GM12878 (cell line): ENCODE measurements at regions not wholly inside any gene's neighbourhood (a gene's known extent, or its start where the extent isn't known, plus 50 kb on each side); places are given as distances from the start of the nearest gene placed in this dataset.

Source experiments
- ATAC-seq: fragments of 200-7000 bp; cut with Tn5 transposase; 3 replicates; pipeline ENCODE4 v1.9.1; 2020; ENCODE audit warnings: mild to moderate bottlenecking, moderate library complexity
- BruUV-seq: library from RNA; stranded (reverse); fragments of 400-500 nt; replicated peaks from 2 replicates; lab custom pipeline; 2021; lab: Mats Ljungman, UMichigan
- CTCF ChIA-PET: fragments of 300-600 bp; sonication (Branson Sonifier 250); formaldehyde crosslinking; extraction: SDS; loops from one replicate; lab custom pipeline; 2021; ENCODE audit warnings: inconsistent platforms; lab: Yijun Ruan, JAX
- POLR2A ChIA-PET: fragments of 350-600 bp; formaldehyde crosslinking; extraction: SDS; loops from one replicate; lab custom pipeline; 2021; ENCODE audit warnings: inconsistent platforms; lab: Charles Lee
- RAD21 ChIA-PET: fragments of 300-600 bp; sonication (Branson Sonifier 250); formaldehyde crosslinking; loops from one replicate; lab custom pipeline; 2023; ENCODE audit warnings: antibody characterized with exemption; ENCODE audit not compliant: unreplicated experiment; lab: Charles Lee
- SMC1A ChIA-PET: fragments of 300-600 bp; sonication (Branson Sonifier 250); formaldehyde crosslinking; loops from one replicate; lab custom pipeline; 2023; ENCODE audit not compliant: unreplicated experiment, uncharacterized antibody; lab: Charles Lee
- DNase-seq: peaks from one replicate; pipeline ENCODE4 v3.0.0-alpha.2; 2011; ENCODE audit warnings: low read depth, low spot score
- FAIRE-seq: peaks from 3 replicates; lab custom pipeline; 2011; peaks lifted over from hg19 to GRCh38; lab: Jason Lieb, UNC
- H2AFZ ChIP-seq: 2 replicates; pipeline ENCODE4 v1.6.0; 2011; ENCODE audit warnings: low read depth, low read length, control low read depth; ENCODE audit not compliant: control insufficient read depth
- H3K27ac ChIP-seq: 2 replicates; pipeline ENCODE4 v1.5.1; 2011; ENCODE audit warnings: control low read depth; ENCODE audit not compliant: control insufficient read depth, insufficient read depth
- H3K27me3 ChIP-seq, 2 experiments: replicated peaks in 1 of 2; 2 replicates each; pipeline versions ENCODE4 v1.6.0 to v1.6.1; 2011; ENCODE audit warnings: low read length in 1 of 2; ENCODE audit not compliant: control insufficient read depth in 2 of 2, insufficient read depth in 2 of 2
- H3K36me3 ChIP-seq, 2 experiments: 2 replicates each; pipeline ENCODE4 v1.5.1; 2011; ENCODE audit warnings: low read length in 1 of 2; ENCODE audit not compliant: control insufficient read depth in 2 of 2, insufficient read depth in 2 of 2
- H3K4me1 ChIP-seq: 2 replicates; pipeline ENCODE4 v1.6.1; 2011; ENCODE audit warnings: mild to moderate bottlenecking, low read length, moderate library complexity, mixed read lengths; ENCODE audit not compliant: control insufficient read depth, insufficient read depth
- H3K4me2 ChIP-seq: 2 replicates; pipeline ENCODE4 v1.6.0; 2011; ENCODE audit warnings: control low read depth; ENCODE audit not compliant: control insufficient read depth, insufficient read depth
- H3K4me3 ChIP-seq: fragments of 200-600 bp; sonication (generic); 2 replicates; pipeline ENCODE4 v1.5.1; 2016
- H3K79me2 ChIP-seq: 2 replicates; pipeline ENCODE4 v1.6.0; 2011; ENCODE audit warnings: low read length; ENCODE audit not compliant: control insufficient read depth, insufficient read depth
- H3K9ac ChIP-seq: 2 replicates; pipeline ENCODE4 v1.8.0; 2011; ENCODE audit warnings: low read length, control low read depth, mixed read lengths; ENCODE audit not compliant: control insufficient read depth, insufficient read depth
- H3K9me3 ChIP-seq: replicated peaks from 3 replicates; pipeline ENCODE4 v1.5.1; 2011; ENCODE audit warnings: mild to moderate bottlenecking, low read length; ENCODE audit not compliant: control insufficient read depth, insufficient read depth
- H4K20me1 ChIP-seq: 2 replicates; pipeline ENCODE4 v1.6.0; 2011; ENCODE audit not compliant: control insufficient read depth, insufficient read depth
- BACH1 ChIP-seq: fragments of 450-650 bp; IDR thresholded peaks from 2 replicates; pipeline ENCODE4 v1.6.1; 2017; ENCODE audit warnings: mild to moderate bottlenecking, borderline replicate concordance
- BCLAF1 ChIP-seq: fragments of 450-650 bp; IDR thresholded peaks from 2 replicates; pipeline ENCODE4 v1.6.1; 2017; ENCODE audit warnings: antibody characterized with exemption, mild to moderate bottlenecking, moderate library complexity
- EP300 ChIP-seq, 2 experiments: fragments of 150-350 bp in 1 of 2; IDR thresholded peaks; 2 replicates each; pipeline ENCODE4 v1.6.1; 2011 to 2012; ENCODE audit warnings: low read depth in 2 of 2, low read length in 2 of 2, borderline replicate concordance in 1 of 2, improper control_type of control experiment in 1 of 2, inconsistent platforms in 1 of 2; ENCODE audit not compliant: control insufficient read depth in 1 of 2
- ETV6 ChIP-seq, 2 experiments: fragments of 450-650 bp in 1 of 2; IDR thresholded peaks in 1 of 2; conservative IDR thresholded peaks in 1 of 2; 2 replicates each; pipeline ENCODE4 v1.6.1; 2014; ENCODE audit warnings: antibody characterized with exemption in 1 of 2, borderline replicate concordance in 1 of 2, low read depth in 1 of 2, mild to moderate bottlenecking in 1 of 2, moderate library complexity in 1 of 2
- FOS ChIP-seq: IDR thresholded peaks from 3 replicates; pipeline ENCODE4 v1.6.1; 2011; ENCODE audit warnings: borderline replicate concordance; ENCODE audit not compliant: insufficient read length; ENCODE audit errors: extremely low read depth
- HCFC1 ChIP-seq: fragments of 150-350 bp; IDR thresholded peaks from 2 replicates; pipeline ENCODE4 v1.6.1; 2014; ENCODE audit warnings: low read length
- IRF5 ChIP-seq: fragments of 450-650 bp; IDR thresholded peaks from 2 replicates; pipeline ENCODE4 v1.6.1; 2017; ENCODE audit warnings: borderline replicate concordance
- MAX ChIP-seq: IDR thresholded peaks from 2 replicates; pipeline ENCODE4 v1.6.1; 2012; ENCODE audit warnings: low read depth, low read length, improper control_type of control experiment
- NFIC ChIP-seq: IDR thresholded peaks from 2 replicates; pipeline ENCODE4 v1.6.1; 2012; ENCODE audit warnings: low read depth, mild to moderate bottlenecking, inconsistent platforms, low read length, moderate library complexity
- NFYB ChIP-seq: IDR thresholded peaks from 2 replicates; pipeline ENCODE4 v1.6.1; 2011; ENCODE audit warnings: low read depth, mild to moderate bottlenecking, low read length, improper control_type of control experiment, moderate library complexity; ENCODE audit not compliant: insufficient read depth
- RELB ChIP-seq: fragments of 450-650 bp; IDR thresholded peaks from 2 replicates; pipeline ENCODE4 v1.6.1; 2017; ENCODE audit warnings: low read depth, mild to moderate bottlenecking, moderate library complexity
- SREBF2 ChIP-seq: IDR thresholded peaks from 2 replicates; pipeline ENCODE4 v1.6.1; 2012; ENCODE audit warnings: mild to moderate bottlenecking, low read length
- TCF12 ChIP-seq: IDR thresholded peaks from 2 replicates; pipeline ENCODE4 v1.6.1; 2011; ENCODE audit warnings: low read depth, mild to moderate bottlenecking, low read length
- USF1 ChIP-seq: IDR thresholded peaks from 2 replicates; pipeline ENCODE4 v1.6.1; 2011; ENCODE audit warnings: borderline replicate concordance, low read depth, mild to moderate bottlenecking, moderate library complexity, mixed read lengths, low read length; ENCODE audit not compliant: insufficient read depth; ENCODE audit errors: extremely low read length
- WGBS: methylation state at CpG from one replicate; pipeline ENCODE4 v1.1.6; 2016; ENCODE audit warnings: low lambda C conversion rate; ENCODE audit not compliant: insufficient replicate concordance, insufficient coverage; ENCODE audit errors: missing lambda C conversion rate; 5-methylcytosine and 5-hydroxymethylcytosine counted together
- in situ Hi-C: fragments of 300-500 bp; cut with MboI; formaldehyde crosslinking; loops from 9 replicates; pipeline ENCODE4 v1.14.3; 2018; ENCODE audit warnings: mixed read lengths
- intact Hi-C: fragments of 100-400 bp; cut with micrococcal nuclease; formaldehyde crosslinking; loops from one replicate; pipeline ENCODE4 v1.14.2; 2022; ENCODE audit not compliant: unreplicated experiment

GRCh38 chr13:103312467-103312866, 246.2 kb upstream of the SLC10A2 start:
- H3K27ac ChIP-seq, result no peak overlapping the region
- H2AFZ ChIP-seq, result no peak overlapping the region
- no peaks in the 10 kb centered on the region for H3K27me3 ChIP-seq
- intact Hi-C loops, result no loop called here
- H3K9me3 ChIP-seq, result no peaks in the 10 kb centered on the region
- no peaks in the 10 kb centered on the region for H3K36me3 ChIP-seq
- ChIA-PET POLR2A (no interaction called here), SMC1A (interaction anchor here (0.8 to 1.4 kb wide), 3 partner anchors 10 to 286 kb away, joined by 4 read pairs; no protein-coding TSS in a partner anchor), CTCF (interaction anchor here (2.1 kb wide), 1 partner anchor 11 kb away, joined by 4 read pairs; no protein-coding TSS in a partner anchor), RAD21 (no interaction called here)
- no peaks in the 10 kb centered on the region for H3K79me2 ChIP-seq
- DNase-seq (no peak), FAIRE-seq (no peak), ATAC-seq (no peak)
- no TSS peak for BruUV-seq
- in situ Hi-C loops, result no loop called here
- no peak overlapping the region for H3K9ac ChIP-seq
- no peaks in the 10 kb centered on the region for H4K20me1 ChIP-seq
- H3K4me2 ChIP-seq, result no peak overlapping the region
- WGBS, result 12% methylated on average over 2 of the region's 2 CpGs
- no peaks in the 10 kb centered on the region for H3K4me1 ChIP-seq
- H3K4me3 ChIP-seq, result no peak overlapping the region
- TF ChIP-seq NFYB (no peak), EP300 (IDR thresholded peaks at IDR 0.05; ENCODE audit: borderline replicate concordance in 1 of 2, control insufficient read depth in 1 of 2, low read depth in 2 of 2, low read length in 2 of 2) (no peak), BACH1 (no peak), USF1 (no peak), NFIC (no peak), MAX (no peak), BCLAF1 (no peak), TCF12 (no peak), RELB (no peak), SREBF2 (no peak), ETV6 (conservative IDR thresholded peaks at IDR 0.05 in 1 of 2, IDR thresholded peaks at IDR 0.05 in 1 of 2; ENCODE audit: borderline replicate concordance in 1 of 2, low read depth in 1 of 2) (no peak), FOS (no peak), HCFC1 (no peak), IRF5 (no peak)
